A549 (cell line): ENCODE measurements at regions not wholly inside any gene's neighbourhood (a gene's known extent, or its start where the extent isn't known, plus 50 kb on each side); places are given as distances from the start of the nearest gene placed in this dataset.

Experiments used
- CHD2 ChIP-seq: fragments of 150-350 bp; IDR thresholded peaks from 2 replicates; pipeline ENCODE4 v1.6.1; 2014; ENCODE audit warnings: low read length; ENCODE audit not compliant: partially characterized antibody
- PBX3 ChIP-seq: IDR thresholded peaks from 2 replicates; pipeline ENCODE4 v1.6.1; 2012
- POLR2A ChIP-seq: IDR thresholded peaks from 2 replicates; pipeline ENCODE4 v1.6.1; 2012; ENCODE audit warnings: mild to moderate bottlenecking, low read length

- TF ChIP-seq POLR2A (no peak), PBX3 (no peak), CHD2 (no peak)
Measured at GRCh38 chr11:69431136-69431535, 50.3 kb upstream of the LINC01488 start.
